DMS114 treated with DMSO at 0.1 percent for 48 hours (cell line): ENCODE measurements at regions not wholly inside any gene's neighbourhood (a gene's known extent, or its start where the extent isn't known, plus 50 kb on each side); places are given as distances from the start of the nearest gene placed in this dataset.

Experiments
- DNase-seq: peaks from one replicate; lab custom pipeline; 2025; ENCODE audit not compliant: unreplicated experiment; lab: John Stamatoyannopoulos, UW

- DNase-seq: no peak
Measured at GRCh38 chr9:105912157-105912862, 218.0 kb downstream of the TMEM38B start.

- DNase-seq: no peak
Measured at GRCh38 chr9:105912863-105913516, 218.6 kb downstream of the TMEM38B start.

GRCh38 chr9:105921057-105921726 is 226.9 kb downstream of the TMEM38B start:
- DNase-seq: no peak

- DNase-seq: no peak
Measured at GRCh38 chr9:105928416-105928815, 234.1 kb downstream of the TMEM38B start.

- DNase-seq: no peak
Measured at GRCh38 chr9:105930011-105930627, 235.8 kb downstream of the TMEM38B start.

- DNase-seq: no peak
Measured at GRCh38 chr9:105932276-105932675, 237.9 kb downstream of the TMEM38B start.

GRCh38 chr9:105950448-105950847 is 256.1 kb downstream of the TMEM38B start:
- no peak for DNase-seq

GRCh38 chr9:105950894-105951293 is 256.6 kb downstream of the TMEM38B start:
- DNase-seq: no peak

GRCh38 chr9:105954517-105954916 is 260.2 kb downstream of the TMEM38B start:
- no peak for DNase-seq

- no peak for DNase-seq
Measured at GRCh38 chr9:105957830-105958229, 263.5 kb downstream of the TMEM38B start.

- DNase-seq: no peak
Measured at GRCh38 chr9:105958587-105958986, 264.2 kb downstream of the TMEM38B start.

GRCh38 chr9:105959531-105959930 is 265.2 kb downstream of the TMEM38B start:
- DNase-seq: no peak

- no peak for DNase-seq
Measured at GRCh38 chr9:105963343-105964099, 269.2 kb downstream of the TMEM38B start.

- no peak for DNase-seq
Measured at GRCh38 chr9:105964156-105964555, 269.8 kb downstream of the TMEM38B start.

- no peak for DNase-seq
Measured at GRCh38 chr9:105966834-105967233, 272.5 kb downstream of the TMEM38B start.

- DNase-seq: no peak
Measured at GRCh38 chr9:105967248-105967647, 272.9 kb downstream of the TMEM38B start.

GRCh38 chr9:105967797-105968196 is 273.5 kb downstream of the TMEM38B start:
- no peak for DNase-seq

- no peak for DNase-seq
Measured at GRCh38 chr9:105968811-105969466, 274.6 kb downstream of the TMEM38B start.

GRCh38 chr9:105969636-105970035 is 275.3 kb downstream of the TMEM38B start:
- no peak for DNase-seq

GRCh38 chr9:105971986-105972385 is 277.6 kb downstream of the TMEM38B start:
- no peak for DNase-seq
